HG03432 (cell line): ENCODE measurements at regions not wholly inside any gene's neighbourhood (a gene's known extent, or its start where the extent isn't known, plus 50 kb on each side); places are given as distances from the start of the nearest gene placed in this dataset.
"Not testable (repeated sequence)": the region's sequence is repeated elsewhere in the genome, so short reads cannot be mapped to it uniquely, and the experiment has no call there.

Experiments
- ATAC-seq: cut with Tn5 transposase; IDR thresholded peaks from one replicate; pipeline ENCODE4 v1.9.1; 2021; ENCODE audit warnings: mild to moderate bottlenecking, moderate library complexity; ENCODE audit not compliant: unreplicated experiment

DNA sequence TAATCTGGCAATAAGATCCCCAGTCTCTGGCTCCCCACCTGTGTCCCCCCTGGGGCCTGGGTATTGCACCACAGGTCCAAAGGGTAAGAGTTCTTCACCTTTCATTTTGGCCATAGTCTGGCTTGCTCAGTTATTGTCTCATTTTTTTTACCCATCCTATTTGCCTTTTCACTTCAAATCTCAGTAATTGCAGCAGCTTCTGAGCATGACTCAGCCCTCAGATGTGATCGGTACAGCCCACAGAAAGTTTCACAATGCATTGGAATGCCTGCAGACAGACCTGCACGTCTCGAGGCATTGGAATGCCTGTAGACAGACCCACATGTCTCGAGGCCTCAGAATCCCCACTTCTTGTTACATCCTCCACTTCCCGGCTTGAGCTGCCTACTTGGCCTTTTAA is 173.6 kb downstream of the NUFIP1 start:
- ATAC-seq: no peak

DNA sequence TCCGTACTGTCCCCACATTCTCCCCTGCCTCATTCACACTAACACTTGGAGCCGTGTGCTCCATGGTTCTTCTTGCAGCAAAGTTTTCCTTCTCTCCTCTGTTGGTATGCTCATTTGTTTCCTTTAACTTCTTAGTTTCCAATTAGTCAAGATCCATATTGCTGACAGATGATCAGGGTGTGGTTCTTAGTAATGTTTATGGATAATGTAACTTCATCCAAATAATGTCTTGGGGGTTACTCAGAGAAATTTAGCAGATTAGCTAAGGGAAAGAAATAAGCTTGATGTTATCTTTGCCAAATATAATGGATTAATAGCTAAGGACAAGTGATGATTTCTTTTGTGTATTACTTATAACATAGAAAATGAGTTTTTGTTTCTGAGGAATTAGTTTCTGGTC is 174.4 kb downstream of the NUFIP1 start:
- ATAC-seq: no peak

DNA sequence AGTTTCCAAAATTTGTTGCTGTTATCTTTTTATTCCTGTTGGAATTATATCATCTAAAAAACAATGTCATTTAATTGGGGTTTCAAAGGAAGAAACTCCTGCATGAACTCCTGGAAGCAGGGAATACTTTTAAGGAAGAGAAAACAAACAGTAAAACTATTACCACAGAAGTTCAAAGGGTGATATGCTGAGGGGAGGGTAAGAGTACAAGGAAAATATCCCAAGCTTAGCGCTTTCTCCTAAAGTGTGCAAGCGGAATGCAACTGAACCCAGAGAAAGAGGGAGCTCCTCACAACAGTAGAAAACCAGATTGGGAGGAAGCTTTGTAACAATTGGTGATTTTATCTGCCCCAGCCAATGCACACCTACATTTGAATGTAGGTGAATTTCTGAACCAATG is 175.1 kb downstream of the NUFIP1 start:
- ATAC-seq: no peak

GRCh38 chr13:44812818-44813217 is 176.5 kb downstream of the NUFIP1 start:
- ATAC-seq: no peak

DNA sequence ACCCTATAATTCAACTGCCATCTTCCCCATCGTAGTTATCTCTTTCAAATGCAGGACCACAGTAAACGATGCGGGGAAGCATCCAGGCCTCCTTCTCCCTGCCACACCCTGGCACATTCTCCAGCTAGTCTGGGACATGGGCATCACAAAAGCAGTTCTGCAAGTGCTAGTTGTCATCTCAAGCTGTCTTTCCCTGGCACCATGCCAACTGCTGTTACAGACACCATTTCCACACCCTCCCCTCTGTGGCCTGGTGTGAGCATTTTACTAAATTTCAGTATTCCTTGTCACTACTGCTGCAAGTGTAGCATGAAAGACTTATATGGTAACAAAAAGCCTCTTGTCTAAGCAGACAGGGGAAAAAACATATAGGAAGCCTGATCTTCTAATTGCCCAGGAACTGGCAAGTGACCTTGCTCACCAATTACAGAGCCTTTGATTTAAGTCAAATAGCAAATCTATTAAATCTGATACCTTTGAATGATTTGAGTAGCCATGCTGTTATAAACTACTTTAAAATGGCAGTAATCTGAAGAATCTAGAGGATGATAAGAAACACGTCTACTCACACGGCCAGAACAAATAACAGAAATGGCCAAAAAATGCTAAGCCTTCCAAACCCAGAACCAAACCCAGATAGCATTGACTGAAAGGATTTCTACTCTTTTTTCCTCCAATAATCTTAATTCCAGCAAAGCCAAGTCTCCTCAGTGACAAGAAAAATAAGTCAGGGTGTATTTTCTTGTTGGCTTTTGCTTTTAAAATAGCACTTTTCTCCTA is 179.0 kb downstream of the NUFIP1 start:
- ATAC-seq: no peak

DNA sequence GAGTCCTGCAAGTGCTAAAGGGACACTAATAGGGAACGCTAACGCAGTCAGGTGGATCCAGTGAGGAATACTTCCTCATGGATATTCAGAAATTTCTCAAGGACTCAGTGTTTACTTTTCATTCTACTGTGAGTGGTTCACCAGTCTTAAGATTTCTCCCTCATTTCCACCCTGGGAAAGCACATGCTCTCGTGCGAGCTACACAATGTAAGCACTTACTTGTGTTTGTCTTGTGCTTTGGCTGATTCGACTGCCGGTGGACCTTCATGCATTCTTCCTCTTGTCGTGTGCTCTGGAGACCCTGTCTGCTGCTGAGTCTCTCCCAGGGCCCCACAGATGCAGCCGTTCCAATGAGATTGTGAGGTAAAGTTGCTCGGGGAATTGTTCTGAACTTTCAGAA is 180.1 kb downstream of the NUFIP1 start:
- no peak for ATAC-seq

- ATAC-seq: no peak
These were observed 181.1 kb downstream of the NUFIP1 start for GRCh38 chr13:44808185-44808584.

- no peak for ATAC-seq
These were observed 181.7 kb downstream of the NUFIP1 start for GRCh38 chr13:44807449-44808034.

DNA sequence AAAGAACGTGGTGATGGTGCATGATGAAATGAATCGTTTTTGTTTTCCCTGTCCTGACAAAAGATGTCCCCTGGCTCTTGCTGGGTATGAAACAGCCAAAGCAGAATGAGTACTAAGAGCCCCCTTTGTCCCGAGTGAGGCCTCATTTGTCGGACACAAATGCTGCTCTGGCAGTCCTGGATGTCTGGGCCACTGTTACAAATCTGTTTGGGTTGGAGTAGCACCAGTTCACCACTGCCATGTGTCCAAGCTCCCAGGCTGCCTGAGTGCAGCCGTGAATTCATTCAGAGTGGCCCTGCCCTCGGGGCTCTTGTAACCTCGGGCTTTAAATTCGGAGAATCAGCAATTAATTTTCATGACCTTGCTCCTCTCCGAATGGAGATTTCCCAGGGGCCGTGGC is 182.4 kb downstream of the NUFIP1 start:
- ATAC-seq: no peak

DNA sequence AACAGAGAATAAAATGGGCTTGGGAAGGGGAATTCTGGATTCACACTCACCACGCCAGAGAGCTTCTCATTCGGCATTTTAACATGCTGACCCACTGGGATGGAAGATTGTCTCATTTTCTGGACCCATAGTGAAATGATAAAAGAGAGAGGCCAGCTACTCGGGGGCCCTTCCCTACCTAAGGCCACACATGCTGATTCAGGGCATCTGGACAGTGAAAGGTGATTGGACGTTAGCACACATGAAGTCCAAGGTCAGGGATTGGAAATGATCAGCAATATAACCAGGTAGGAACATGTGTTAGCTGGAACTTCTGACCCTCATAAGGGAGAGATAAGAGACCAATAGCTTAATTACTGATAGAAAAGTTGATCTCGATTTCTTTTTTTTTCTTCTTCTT is 183.7 kb downstream of the NUFIP1 start:
- ATAC-seq: no peak

- no peak for ATAC-seq
These were observed 185.9 kb downstream of the NUFIP1 start for GRCh38 chr13:44803390-44803789.

- no peak for ATAC-seq
These were observed 186.8 kb downstream of the NUFIP1 start for GRCh38 chr13:44802491-44802890.

DNA sequence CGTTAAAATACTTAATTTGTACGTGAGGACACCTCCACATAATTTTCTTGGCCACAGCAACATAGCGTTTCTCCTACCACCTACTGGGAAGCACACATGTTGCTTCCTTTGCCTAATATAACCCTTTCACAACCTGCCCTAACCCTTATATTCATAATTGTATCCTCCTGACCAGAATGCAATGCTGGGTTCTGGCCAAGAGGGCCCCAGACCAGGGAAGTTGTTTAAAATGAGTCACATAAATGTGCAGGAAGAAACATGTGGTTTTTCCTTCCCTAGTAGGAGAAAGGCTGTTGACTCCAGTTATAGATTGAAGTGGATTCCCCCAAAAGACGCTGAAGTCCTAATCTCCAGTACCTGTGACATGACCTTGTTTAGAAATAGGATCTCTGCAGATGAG is 187.3 kb downstream of the NUFIP1 start:
- ATAC-seq: no peak

GRCh38 chr13:44800626-44801025 is 188.6 kb downstream of the NUFIP1 start:
- no peak for ATAC-seq

- ATAC-seq: no peak
These were observed 191.6 kb downstream of the NUFIP1 start for GRCh38 chr13:44797685-44798084.

DNA sequence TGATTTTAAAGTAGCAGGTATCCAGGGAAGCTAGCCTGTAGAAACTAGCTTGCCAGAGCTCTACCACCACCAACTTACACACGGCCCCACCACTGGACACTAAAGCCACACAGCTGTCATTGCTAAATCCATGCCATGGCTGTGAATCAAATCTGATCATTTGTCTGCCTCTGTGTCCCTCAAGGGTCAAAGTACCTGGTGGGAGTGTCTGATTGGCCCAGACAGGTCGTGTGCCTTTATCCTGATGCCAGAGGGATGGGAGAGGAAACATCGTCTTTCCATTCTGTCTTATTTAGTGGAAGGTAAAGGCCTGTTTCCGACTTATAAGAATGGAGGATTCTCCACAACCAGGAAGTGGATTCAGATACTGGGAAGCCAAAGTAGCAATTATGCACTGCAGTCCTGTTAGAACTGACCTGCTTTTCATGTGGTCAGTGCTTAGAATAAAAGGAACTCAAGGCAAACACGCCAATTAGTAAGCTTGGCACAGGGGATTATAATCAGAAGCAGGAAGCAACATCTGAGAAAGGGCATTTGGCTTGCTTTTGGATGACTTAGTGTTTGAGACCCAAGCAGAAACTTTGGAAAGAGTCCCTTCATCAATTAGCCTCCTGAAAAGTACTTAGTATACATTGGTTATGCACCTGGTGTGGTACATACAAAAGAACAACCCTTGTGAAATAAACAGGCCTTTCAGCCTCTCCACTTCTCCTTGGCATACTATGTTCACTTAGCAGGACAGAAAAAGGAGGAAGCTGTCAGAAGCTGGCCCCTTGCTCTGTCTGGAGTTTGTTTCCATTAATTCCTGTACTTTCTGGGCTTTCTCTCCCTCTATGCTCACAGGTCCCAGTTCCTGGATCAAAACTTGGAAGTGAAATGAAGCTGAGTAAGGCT is 192.4 kb downstream of the NUFIP1 start:
- ATAC-seq: no peak

DNA sequence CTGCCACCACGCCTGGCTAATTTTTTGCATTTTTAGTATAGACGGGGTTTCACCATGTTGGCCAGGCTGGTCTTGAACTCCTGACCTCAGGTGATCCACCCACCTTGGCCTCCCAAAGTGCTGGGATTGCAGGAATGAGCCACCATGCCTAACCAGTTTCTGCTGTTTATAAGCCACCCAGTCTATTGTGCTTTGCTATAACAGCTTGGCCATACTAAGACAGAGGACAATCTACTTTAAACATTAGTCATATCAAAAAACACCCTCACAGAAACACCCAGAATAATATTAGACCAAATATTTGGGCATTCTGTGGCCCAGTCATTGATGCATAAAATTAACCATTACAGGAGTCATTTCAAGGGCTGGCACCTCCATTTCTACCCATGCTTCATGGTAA is 193.2 kb downstream of the NUFIP1 start:
- not testable (repeated sequence) for ATAC-seq

DNA sequence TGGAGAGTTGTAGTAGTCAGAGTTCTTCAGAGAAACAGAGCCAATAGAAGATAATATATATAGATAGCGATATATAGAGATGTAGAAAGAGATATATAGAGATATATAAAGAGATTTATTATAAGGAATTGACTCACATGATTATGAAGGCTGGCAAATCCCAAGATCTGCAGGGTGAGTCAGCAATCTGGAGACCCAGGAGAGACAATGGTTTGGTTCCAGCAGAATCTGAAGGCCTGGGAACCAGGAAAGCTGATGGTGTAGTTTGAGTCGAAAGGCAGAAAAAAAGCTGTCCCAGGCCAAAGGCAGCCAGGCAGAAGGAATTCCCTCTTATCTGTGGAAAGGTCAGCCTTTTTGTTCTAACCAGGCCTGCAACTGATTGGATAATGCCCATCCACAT is 194.1 kb downstream of the NUFIP1 start:
- no peak for ATAC-seq

GRCh38 chr13:44792096-44792495 is 197.2 kb downstream of the NUFIP1 start:
- ATAC-seq: no peak

GRCh38 chr13:44790289-44790688 is 199.0 kb downstream of the NUFIP1 start:
- ATAC-seq: no peak

- ATAC-seq: no peak
These were observed 201.7 kb downstream of the NUFIP1 start for GRCh38 chr13:44787617-44788016.

DNA sequence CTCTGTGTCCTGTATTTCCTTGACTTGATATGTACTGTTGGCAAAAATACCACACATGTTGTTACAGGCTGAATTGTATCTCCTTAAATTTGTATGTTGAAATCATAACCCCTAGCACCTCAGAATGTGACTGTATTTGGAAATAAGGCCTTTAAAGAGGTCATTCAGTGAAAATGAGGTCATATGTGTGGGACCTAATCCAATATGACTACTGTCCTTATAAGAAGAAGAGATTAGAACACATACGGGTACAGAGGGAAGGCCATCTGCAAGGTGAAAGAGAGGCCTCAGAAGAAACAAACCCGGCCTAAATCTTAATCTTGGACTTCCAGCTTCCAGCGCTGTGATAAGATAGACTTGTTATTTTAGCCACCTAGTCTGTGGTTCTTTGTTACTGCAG is 202.5 kb downstream of the NUFIP1 start:
- no peak for ATAC-seq
